Left lung (tissue), 4 donors: ENCODE measurements at regions not wholly inside any gene's neighbourhood (a gene's known extent, or its start where the extent isn't known, plus 50 kb on each side); places are given as distances from the start of the nearest gene placed in this dataset.
A peak's percentile ranks its signal among the peaks of the same experiment; 100 is the strongest.

Source experiments
- ATAC-seq: fragments of 200-7000 bp; cut with Tn5 transposase; one replicate; pipeline ENCODE4 v1.9.1; 2020; ENCODE audit warnings: moderate library complexity
- DNase-seq, 4 donors: peaks; one replicate each; pipeline ENCODE4 v3.0.0-alpha.2; 2013 to 2020
- H3K27ac ChIP-seq, 2 donors: fragments of 200-600 bp; sonication (generic) in 1 of 2; one replicate each; pipeline versions ENCODE4 v1.5.0 to v1.8.0; 2020 to 2021
- H3K27me3 ChIP-seq, 2 donors: fragments of 200-600 bp; sonication (generic) in 1 of 2; one replicate each; pipeline versions ENCODE4 v1.5.0 to v1.8.0; 2020 to 2021
- H3K36me3 ChIP-seq, 2 donors: fragments of 200-600 bp; sonication (generic) in 1 of 2; one replicate each; pipeline versions ENCODE4 v1.5.0 to v1.8.0; 2020 to 2021
- H3K4me1 ChIP-seq, 2 donors: fragments of 200-600 bp; one replicate each; pipeline ENCODE4 v1.8.0; 2021
- H3K4me3 ChIP-seq, 2 donors: fragments of 200-600 bp; sonication (generic) in 1 of 2; one replicate each; pipeline versions ENCODE4 v1.5.0 to v1.8.0; 2020 to 2021; ENCODE audit warnings: mild to moderate bottlenecking in 1 of 2
- H3K9me3 ChIP-seq, 2 donors: fragments of 200-600 bp; sonication (generic) in 1 of 2; one replicate each; pipeline versions ENCODE4 v1.5.0 to v1.8.0; 2020 to 2021
- CTCF ChIP-seq, 2 donors: fragments of 200-600 bp; sonication (generic) in 1 of 2; IDR thresholded peaks; one replicate each; pipeline versions ENCODE4 v1.5.0 to v1.8.0; 2021; ENCODE audit warnings: antibody characterized with exemption in 2 of 2
- intact Hi-C, 2 donors: fragments of 100-400 bp; cut with DNase I; formaldehyde crosslinking; loops; one replicate each; pipeline versions ENCODE4 v1.11.2 to v1.14.2; 2022
- donor health status: DM: no; HTN: yes; CAD: no.
- donor health status: DM: no; HTN: no; CAD: no.

GRCh38 chr2:134152045-134153010 is 101.5 kb upstream of the MGAT5 start:
- ATAC-seq (no peak), DNase-seq (no peak)
- intact Hi-C loops = no loop called here
- no peak for TF ChIP-seq CTCF (IDR thresholded peaks at IDR 0.05)
- no peaks in the 10 kb centered on the region for H3K27me3 ChIP-seq
- H3K4me1 ChIP-seq = peaks cover 16 to 37% of the 10 kb centered on the region in 2 donors
- H3K4me3 ChIP-seq = no peak overlapping the region
- H3K27ac ChIP-seq = peak overlapping the region in 1 of 2 donors; percentile 28
- no peaks in the 10 kb centered on the region for H3K36me3 ChIP-seq
- H3K9me3 ChIP-seq = no peaks in the 10 kb centered on the region

GRCh38 chr2:134153294-134153880 is 100.5 kb upstream of the MGAT5 start:
- H3K27ac ChIP-seq = peak overlapping the region in 1 of 2 donors; percentile 20
- no peak for TF ChIP-seq CTCF (IDR thresholded peaks at IDR 0.05)
- intact Hi-C loops = no loop called here
- ATAC-seq (peak; percentile 81), DNase-seq (no peak)
- no peaks in the 10 kb centered on the region for H3K36me3 ChIP-seq
- H3K9me3 ChIP-seq = no peaks in the 10 kb centered on the region
- no peaks in the 10 kb centered on the region for H3K27me3 ChIP-seq
- H3K4me1 ChIP-seq = peaks cover 16 to 37% of the 10 kb centered on the region in 2 donors
- no peak overlapping the region for H3K4me3 ChIP-seq

- intact Hi-C loops = no loop called here
- peak overlapping the region in 1 of 2 donors; percentile 20 for H3K27ac ChIP-seq
- peak; percentile 64 for ATAC-seq
Observed at GRCh38 chr2:134154246-134154645, 99.6 kb upstream of the MGAT5 start.

GRCh38 chr2:134155134-134155533 is 98.7 kb upstream of the MGAT5 start:
- H3K4me3 ChIP-seq = no peak overlapping the region
- H3K27me3 ChIP-seq = no peaks in the 10 kb centered on the region
- DNase-seq = no peak
- no peaks in the 10 kb centered on the region for H3K36me3 ChIP-seq
- H3K9me3 ChIP-seq = no peaks in the 10 kb centered on the region
- H3K4me1 ChIP-seq = peaks cover 16 to 46% of the 10 kb centered on the region in 2 donors
- peak; percentile 43 for ATAC-seq
- intact Hi-C loops = no loop called here
- no peak for TF ChIP-seq CTCF (IDR thresholded peaks at IDR 0.05)
- no peak overlapping the region for H3K27ac ChIP-seq

More at GRCh38 chr2:134154246-134154645, 99.6 kb upstream of the MGAT5 start:
- no peaks in the 10 kb centered on the region for H3K27me3 ChIP-seq
- H3K9me3 ChIP-seq = no peaks in the 10 kb centered on the region
- TF ChIP-seq CTCF (IDR thresholded peaks at IDR 0.05) = no peak
- peaks cover 16 to 38% of the 10 kb centered on the region in 2 donors for H3K4me1 ChIP-seq
- peak in 1 of 4 donors; percentile 71 for DNase-seq
- H3K4me3 ChIP-seq = no peak overlapping the region
- H3K36me3 ChIP-seq = no peaks in the 10 kb centered on the region

GRCh38 chr2:134158295-134158694 is 95.6 kb upstream of the MGAT5 start:
- H3K36me3 ChIP-seq = no peaks in the 10 kb centered on the region
- H3K9me3 ChIP-seq = no peaks in the 10 kb centered on the region
- DNase-seq = peak in 1 of 4 donors; percentile 67
- no peak overlapping the region for H3K27ac ChIP-seq
- H3K27me3 ChIP-seq = no peaks in the 10 kb centered on the region
- intact Hi-C loops = no loop called here
- H3K4me1 ChIP-seq = peaks cover 27 to 59% of the 10 kb centered on the region in 2 donors
- TF ChIP-seq CTCF (IDR thresholded peaks at IDR 0.05) = no peak
- no peak overlapping the region for H3K4me3 ChIP-seq
- no peak for ATAC-seq
